ENCODE measurements at regions not wholly inside any gene's neighbourhood (a gene's known extent, or its start where the extent isn't known, plus 50 kb on each side); places are given as distances from the start of the nearest gene placed in this dataset.
"Not testable (repeated sequence)": the region's sequence is repeated elsewhere in the genome, so short reads cannot be mapped to it uniquely, and the experiment has no call there.

GRCh38 chr1:83208540-83208939, 790.4 kb downstream of the TTLL7 start:
- H3K27ac ChIP-seq; DNase-seq; H3K9me3 ChIP-seq; ATAC-seq; intact Hi-C loops (cut with DNase I); H3K4me1 ChIP-seq; H3K36me3 ChIP-seq; H3K27me3 ChIP-seq; H3K4me3 ChIP-seq: not testable (repeated sequence)
- WGBS, 2 donors: 96 to 97% methylated on average over 4 of the region's 4 CpGs

- H3K27me3 ChIP-seq; ATAC-seq; H3K4me1 ChIP-seq; intact Hi-C loops (cut with DNase I); DNase-seq; H3K4me3 ChIP-seq; H3K9me3 ChIP-seq; H3K36me3 ChIP-seq; H3K27ac ChIP-seq: not testable (repeated sequence)
- WGBS, 2 donors: 64 to 70% methylated on average over 1 of the region's 1 CpG
These were observed 804.3 kb downstream of the TTLL7 start for GRCh38 chr1:83194610-83195009.

- intact Hi-C loops (cut with DNase I); H3K27me3 ChIP-seq: not testable (repeated sequence)
- 90 to 93% methylated on average over 20 to 25 of the region's 26 CpGs for WGBS, 2 donors
These were observed 816.8 kb downstream of the TTLL7 start for GRCh38 chr1:83182033-83182728.

GRCh38 chr1:83180621-83181020, 818.3 kb downstream of the TTLL7 start:
- H3K9me3 ChIP-seq; ATAC-seq; H3K4me1 ChIP-seq; H3K36me3 ChIP-seq; intact Hi-C loops (cut with DNase I); DNase-seq; H3K27ac ChIP-seq; H3K27me3 ChIP-seq; H3K4me3 ChIP-seq: not testable (repeated sequence)
- 54 to 90% methylated on average over 3 of the region's 3 CpGs for WGBS, 2 donors

More at GRCh38 chr1:83182033-83182728, 816.8 kb downstream of the TTLL7 start:
- not testable (repeated sequence) for H3K36me3 ChIP-seq, H3K9me3 ChIP-seq, DNase-seq, H3K4me1 ChIP-seq, ATAC-seq, H3K27ac ChIP-seq, H3K4me3 ChIP-seq

GRCh38 chr1:83167634-83168033, 831.3 kb downstream of the TTLL7 start:
- H3K36me3 ChIP-seq; H3K4me3 ChIP-seq; H3K4me1 ChIP-seq; intact Hi-C loops (cut with DNase I); DNase-seq; H3K27ac ChIP-seq; H3K9me3 ChIP-seq; ATAC-seq; H3K27me3 ChIP-seq: not testable (repeated sequence)
- WGBS, 2 donors: 86% methylated on average over 8 of the region's 9 CpGs

- H3K27me3 ChIP-seq; H3K36me3 ChIP-seq; H3K9me3 ChIP-seq; ATAC-seq; H3K27ac ChIP-seq; intact Hi-C loops (cut with DNase I); H3K4me3 ChIP-seq; H3K4me1 ChIP-seq; DNase-seq: not testable (repeated sequence)
- WGBS, 2 donors: 89 to 94% methylated on average over 3 of the region's 3 CpGs
These were observed 835.0 kb downstream of the TTLL7 start for GRCh38 chr1:83163879-83164475.

- DNase-seq; H3K36me3 ChIP-seq; H3K4me1 ChIP-seq; H3K27me3 ChIP-seq; H3K4me3 ChIP-seq; H3K9me3 ChIP-seq; intact Hi-C loops (cut with DNase I); H3K27ac ChIP-seq; ATAC-seq: not testable (repeated sequence)
- WGBS, 2 donors: no CpG with 5 or more reads among the region's 1 CpG
These were observed 840.0 kb downstream of the TTLL7 start for GRCh38 chr1:83158924-83159323.

GRCh38 chr1:83154306-83154705, 844.6 kb downstream of the TTLL7 start:
- ATAC-seq; H3K27me3 ChIP-seq; DNase-seq; H3K36me3 ChIP-seq; intact Hi-C loops (cut with DNase I); H3K4me3 ChIP-seq; H3K9me3 ChIP-seq; H3K27ac ChIP-seq: not testable (repeated sequence)
- WGBS, 2 donors: 85 to 92% methylated on average over 1 of the region's 1 CpG
- peaks cover 0 to 19% (median 6%) of the 10 kb centered on the region in 9 donors for H3K4me1 ChIP-seq

GRCh38 chr1:83151167-83151898, 847.6 kb downstream of the TTLL7 start:
- peak overlapping the region in 4 of 10 donors; percentile 22 to 60 (median 28) for H3K27ac ChIP-seq

GRCh38 chr1:83150479-83150878, 848.5 kb downstream of the TTLL7 start:
- H3K9me3 ChIP-seq; H3K27me3 ChIP-seq; intact Hi-C loops (cut with DNase I); H3K36me3 ChIP-seq; DNase-seq; H3K4me3 ChIP-seq: not testable (repeated sequence)
- peak in 4 of 8 donors; percentile 23 to 48 (median 30) for ATAC-seq
- peak overlapping the region in 3 of 10 donors; percentile 22 to 60 (median 33) for H3K27ac ChIP-seq
- WGBS, 2 donors: 53 to 71% methylated on average over 6 of the region's 6 CpGs
- H3K4me1 ChIP-seq: peaks cover 0 to 19% (median 6%) of the 10 kb centered on the region in 9 donors

More at GRCh38 chr1:83151167-83151898, 847.6 kb downstream of the TTLL7 start:
- H3K36me3 ChIP-seq; intact Hi-C loops (cut with DNase I); H3K9me3 ChIP-seq; H3K27me3 ChIP-seq; H3K4me3 ChIP-seq: not testable (repeated sequence)
- DNase-seq (peak; percentile 19 to 69), ATAC-seq (peak; percentile 98 to 100 (median 99))
- WGBS, 2 donors: 60 to 66% methylated on average over 2 of the region's 3 CpGs
- peaks cover 0 to 19% (median 6%) of the 10 kb centered on the region in 9 donors for H3K4me1 ChIP-seq

GRCh38 chr1:83145820-83146219, 853.1 kb downstream of the TTLL7 start:
- H3K27me3 ChIP-seq; intact Hi-C loops (cut with DNase I); H3K9me3 ChIP-seq; H3K27ac ChIP-seq; H3K36me3 ChIP-seq; H3K4me3 ChIP-seq; H3K4me1 ChIP-seq; DNase-seq: not testable (repeated sequence)
- WGBS, 2 donors: 49 to 67% methylated on average over 1 of the region's 2 CpGs
- peak in 2 of 8 donors; percentile 39 to 46 for ATAC-seq
